K562 (cell line): ENCODE measurements at regions not wholly inside any gene's neighbourhood (a gene's known extent, or its start where the extent isn't known, plus 50 kb on each side); places are given as distances from the start of the nearest gene placed in this dataset.

Source experiments
- ATAC-seq: fragments of 200-7000 bp; cut with Tn5 transposase; 3 replicates; pipeline ENCODE4 v1.9.1; 2020; ENCODE audit warnings: moderate library complexity
- BruUV-seq: library from RNA; stranded (reverse); fragments of 400-500 nt; replicated peaks from 2 replicates; lab custom pipeline; 2021; lab: Mats Ljungman, UMichigan
- CTCF ChIA-PET: fragments of 300-600 bp; formaldehyde crosslinking; extraction: SDS; loops from one replicate; lab custom pipeline; 2021; ENCODE audit warnings: low intra/inter-chr PET ratio; lab: Yijun Ruan, JAX
- POLR2A ChIA-PET: fragments of 300-600, 350-650 bp; sonication (Branson Sonifier 250); formaldehyde crosslinking; extraction: SDS; loops from one replicate; lab custom pipeline; 2021; ENCODE audit warnings: antibody characterized with exemption, inconsistent platforms; lab: Yijun Ruan, JAX
- DNase-seq, 4 experiments: peaks; one replicate each; pipeline versions ENCODE4 v3.0.0 to v3.0.0-alpha.2; 2011 to 2018; ENCODE audit warnings: low spot score in 3 of 4, mixed read lengths in 3 of 4; ENCODE audit errors: extremely low read depth in 1 of 4
- FAIRE-seq: peaks from 2 replicates; lab custom pipeline; 2011; peaks lifted over from hg19 to GRCh38; lab: Jason Lieb, UNC
- H2AFZ ChIP-seq: 2 replicates; pipeline ENCODE4 v1.6.0; 2011; ENCODE audit warnings: low read depth, low read length, control low read depth, inconsistent platforms
- H3K27ac ChIP-seq: fragments of 200-600 bp; 3 replicates; pipeline ENCODE4 v1.8.0; 2011; ENCODE audit warnings: low read depth, mild to moderate bottlenecking, control low read depth, inconsistent platforms, low read length, moderate library complexity, mixed read lengths; ENCODE audit errors: extremely low read depth
- H3K27me3 ChIP-seq, 2 experiments: fragments of 300-600 bp in 1 of 2; 2 replicates in 1 of 2; 3 replicates in 1 of 2; pipeline versions ENCODE4 v1.6.0 to v1.8.0; 2011; ENCODE audit warnings: inconsistent platforms in 2 of 2, low read length in 2 of 2, mild to moderate bottlenecking in 1 of 2, mixed read lengths in 1 of 2, moderate library complexity in 1 of 2; ENCODE audit not compliant: control insufficient read depth in 2 of 2, insufficient read depth in 2 of 2
- H3K36me3 ChIP-seq: fragments of 300-600 bp; 3 replicates; pipeline ENCODE4 v1.8.0; 2011; ENCODE audit warnings: mild to moderate bottlenecking, low read length, inconsistent platforms; ENCODE audit not compliant: control insufficient read depth, insufficient read depth
- H3K4me1 ChIP-seq, 2 experiments: fragments of 200-600 bp in 1 of 2; replicated peaks in 1 of 2; 2 replicates in 1 of 2; 3 replicates in 1 of 2; pipeline versions ENCODE4 v1.5.1 to v1.8.0; 2011; ENCODE audit warnings: inconsistent platforms in 2 of 2, low read length in 2 of 2, mild to moderate bottlenecking in 1 of 2, mixed read lengths in 1 of 2, moderate library complexity in 1 of 2; ENCODE audit not compliant: control insufficient read depth in 2 of 2, insufficient read depth in 2 of 2
- H3K4me2 ChIP-seq: 2 replicates; pipeline ENCODE4 v1.6.1; 2011; ENCODE audit warnings: low read length, control low read depth, inconsistent platforms, mixed read lengths; ENCODE audit not compliant: insufficient read depth
- H3K4me3 ChIP-seq: fragments of 200-600 bp; sonication (generic), shearing (Covaris generic); 2 replicates; pipeline ENCODE4 v1.5.1; 2016; ENCODE audit warnings: control low read depth, inconsistent platforms
- H3K79me2 ChIP-seq: fragments of 200-600 bp; 3 replicates; pipeline ENCODE4 v1.8.0; 2011; ENCODE audit warnings: low read length, inconsistent platforms; ENCODE audit not compliant: control insufficient read depth, insufficient read depth
- H3K9ac ChIP-seq, 2 experiments: 2 replicates each; pipeline versions ENCODE4 v1.6.0 to v1.6.1; 2011; ENCODE audit warnings: low read depth in 2 of 2, low read length in 2 of 2, control low read depth in 1 of 2, inconsistent platforms in 1 of 2, mild to moderate bottlenecking in 1 of 2, mixed read lengths in 1 of 2; ENCODE audit not compliant: insufficient read depth in 1 of 2
- H3K9me1 ChIP-seq: one replicate; pipeline ENCODE4 v1.6.0; 2011; ENCODE audit warnings: inconsistent platforms, mild to moderate bottlenecking, low read length, moderate library complexity; ENCODE audit not compliant: control insufficient read depth, insufficient read depth
- H3K9me3 ChIP-seq: replicated peaks from 2 replicates; pipeline ENCODE4 v1.5.1; 2011; ENCODE audit warnings: low read depth, low read length, inconsistent platforms; ENCODE audit not compliant: control insufficient read depth, insufficient read depth
- H4K20me1 ChIP-seq: replicated peaks from 2 replicates; pipeline ENCODE4 v1.6.1; 2011; ENCODE audit warnings: low read length, inconsistent platforms, mixed read lengths; ENCODE audit not compliant: control insufficient read depth, insufficient read depth
- NFXL1 ChIP-seq: fragments of 450-650 bp; formaldehyde crosslinking; IDR thresholded peaks from 2 replicates; pipeline ENCODE4 v1.4.0; 2021; ENCODE audit warnings: mild to moderate bottlenecking
- PTRF ChIP-seq: fragments of 450-650 bp; IDR thresholded peaks from 2 replicates; pipeline ENCODE4 v1.6.1; 2016; ENCODE audit warnings: mild to moderate bottlenecking, missing genetic modification characterization, missing compliant biosample characterization
- RFX5 ChIP-seq: IDR thresholded peaks from 2 replicates; pipeline ENCODE4 v1.6.1; 2011; ENCODE audit warnings: low read depth, mild to moderate bottlenecking, improper control_type of control experiment, low read length
- TAF7 ChIP-seq: fragments of 450-650 bp; IDR thresholded peaks from 2 replicates; pipeline ENCODE4 v1.6.1; 2016; ENCODE audit warnings: missing genetic modification characterization, missing compliant biosample characterization
- XRCC5 ChIP-seq: fragments of 200-400 bp; formaldehyde crosslinking; IDR thresholded peaks from 2 replicates; pipeline ENCODE4 v1.6.1; 2017; ENCODE audit warnings: low read depth, mild to moderate bottlenecking, low read length
- ZNF639 ChIP-seq, 2 experiments: fragments of 200-800 bp in 1 of 2; sonication (Bioruptor generic) in 1 of 2; sonication (generic) in 1 of 2; formaldehyde crosslinking in 1 of 2; IDR thresholded peaks in 1 of 2; conservative IDR thresholded peaks in 1 of 2; 2 replicates each; pipeline versions ENCODE4 v1.5.0 to v1.6.1; 2016 to 2020; ENCODE audit warnings: missing compliant biosample characterization in 1 of 2, missing genetic modification characterization in 1 of 2, missing genetic modification reagents in 1 of 2
- ZNF655 ChIP-seq: fragments of 250-450 bp; sonication (Bioruptor Pico); IDR thresholded peaks from 2 replicates; pipeline ENCODE4 v1.5.0; 2021
- WGBS: fragments of 100-300 bp; shearing (Covaris generic); methylation state at CpG from one replicate; pipeline ENCODE4 v1.1.6; 2016; ENCODE audit warnings: low coverage, mixed read lengths; ENCODE audit not compliant: insufficient coverage; ENCODE audit errors: missing lambda C conversion rate; 5-methylcytosine and 5-hydroxymethylcytosine counted together
- in situ Hi-C: fragments of 300-500 bp; cut with MboI; formaldehyde crosslinking; loops from 4 replicates; pipeline ENCODE4 v1.15.0; 2018; ENCODE audit warnings: inconsistent platforms, mixed read lengths
- intact Hi-C: fragments of 100-400 bp; cut with micrococcal nuclease; formaldehyde crosslinking; loops from 2 replicates; pipeline ENCODE4 v1.14.2; 2022
- TF ChIP-seq, protein P1 (sequence below): fragments of 450-650 bp; IDR thresholded peaks from 2 replicates; pipeline ENCODE4 v1.6.1; 2016
- TF ChIP-seq, protein P2 (sequence below): sonication (generic); formaldehyde crosslinking; IDR thresholded peaks from 2 replicates; pipeline ENCODE4 v1.8.0; 2022; ENCODE audit warnings: missing genetic modification reagents, mild to moderate bottlenecking, borderline replicate concordance
- TF ChIP-seq, protein P3 (sequence below): sonication (generic); formaldehyde crosslinking; IDR thresholded peaks from 2 replicates; pipeline ENCODE4 v1.8.0; 2022; ENCODE audit warnings: mild to moderate bottlenecking, missing genetic modification reagents

- BruUV-seq: no TSS peak
- Histone ChIP-seq H3K4me3 (no peak overlapping the region), H2AFZ (no peak overlapping the region), H3K4me2 (no peak overlapping the region), H3K4me1 (no peaks in the 10 kb centered on the region), H3K27ac (no peak overlapping the region), H3K27me3 (no peaks in the 10 kb centered on the region), H3K79me2 (no peaks in the 10 kb centered on the region), H3K9ac (no peak overlapping the region), H3K9me1 (no peaks in the 10 kb centered on the region), H3K9me3 (no peaks in the 10 kb centered on the region), H4K20me1 (no peaks in the 10 kb centered on the region), H3K36me3 (no peaks in the 10 kb centered on the region)
- ATAC-seq (no peak), DNase-seq (no peak), FAIRE-seq (no peak)
- intact Hi-C loops: no loop called here
- TF ChIP-seq, protein P1, sequence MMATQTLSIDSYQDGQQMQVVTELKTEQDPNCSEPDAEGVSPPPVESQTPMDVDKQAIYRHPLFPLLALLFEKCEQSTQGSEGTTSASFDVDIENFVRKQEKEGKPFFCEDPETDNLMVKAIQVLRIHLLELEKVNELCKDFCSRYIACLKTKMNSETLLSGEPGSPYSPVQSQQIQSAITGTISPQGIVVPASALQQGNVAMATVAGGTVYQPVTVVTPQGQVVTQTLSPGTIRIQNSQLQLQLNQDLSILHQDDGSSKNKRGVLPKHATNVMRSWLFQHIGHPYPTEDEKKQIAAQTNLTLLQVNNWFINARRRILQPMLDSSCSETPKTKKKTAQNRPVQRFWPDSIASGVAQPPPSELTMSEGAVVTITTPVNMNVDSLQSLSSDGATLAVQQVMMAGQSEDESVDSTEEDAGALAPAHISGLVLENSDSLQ: no peak
- TF ChIP-seq NFXL1 (CRISPR knock-in tag) (no peak), TAF7 (tag) (no peak), RFX5 (no peak), ZNF655 (no peak), XRCC5 (no peak), PTRF (tag) (no peak), ZNF639 (CRISPR knock-in tag; conservative IDR thresholded peaks at IDR 0.05 in 1 of 2, IDR thresholded peaks at IDR 0.05 in 1 of 2) (no peak)
- TF ChIP-seq, protein P2, sequence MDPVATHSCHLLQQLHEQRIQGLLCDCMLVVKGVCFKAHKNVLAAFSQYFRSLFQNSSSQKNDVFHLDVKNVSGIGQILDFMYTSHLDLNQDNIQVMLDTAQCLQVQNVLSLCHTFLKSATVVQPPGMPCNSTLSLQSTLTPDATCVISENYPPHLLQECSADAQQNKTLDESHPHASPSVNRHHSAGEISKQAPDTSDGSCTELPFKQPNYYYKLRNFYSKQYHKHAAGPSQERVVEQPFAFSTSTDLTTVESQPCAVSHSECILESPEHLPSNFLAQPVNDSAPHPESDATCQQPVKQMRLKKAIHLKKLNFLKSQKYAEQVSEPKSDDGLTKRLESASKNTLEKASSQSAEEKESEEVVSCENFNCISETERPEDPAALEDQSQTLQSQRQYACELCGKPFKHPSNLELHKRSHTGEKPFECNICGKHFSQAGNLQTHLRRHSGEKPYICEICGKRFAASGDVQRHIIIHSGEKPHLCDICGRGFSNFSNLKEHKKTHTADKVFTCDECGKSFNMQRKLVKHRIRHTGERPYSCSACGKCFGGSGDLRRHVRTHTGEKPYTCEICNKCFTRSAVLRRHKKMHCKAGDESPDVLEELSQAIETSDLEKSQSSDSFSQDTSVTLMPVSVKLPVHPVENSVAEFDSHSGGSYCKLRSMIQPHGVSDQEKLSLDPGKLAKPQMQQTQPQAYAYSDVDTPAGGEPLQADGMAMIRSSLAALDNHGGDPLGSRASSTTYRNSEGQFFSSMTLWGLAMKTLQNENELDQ: no peak
- TF ChIP-seq, protein P3, sequence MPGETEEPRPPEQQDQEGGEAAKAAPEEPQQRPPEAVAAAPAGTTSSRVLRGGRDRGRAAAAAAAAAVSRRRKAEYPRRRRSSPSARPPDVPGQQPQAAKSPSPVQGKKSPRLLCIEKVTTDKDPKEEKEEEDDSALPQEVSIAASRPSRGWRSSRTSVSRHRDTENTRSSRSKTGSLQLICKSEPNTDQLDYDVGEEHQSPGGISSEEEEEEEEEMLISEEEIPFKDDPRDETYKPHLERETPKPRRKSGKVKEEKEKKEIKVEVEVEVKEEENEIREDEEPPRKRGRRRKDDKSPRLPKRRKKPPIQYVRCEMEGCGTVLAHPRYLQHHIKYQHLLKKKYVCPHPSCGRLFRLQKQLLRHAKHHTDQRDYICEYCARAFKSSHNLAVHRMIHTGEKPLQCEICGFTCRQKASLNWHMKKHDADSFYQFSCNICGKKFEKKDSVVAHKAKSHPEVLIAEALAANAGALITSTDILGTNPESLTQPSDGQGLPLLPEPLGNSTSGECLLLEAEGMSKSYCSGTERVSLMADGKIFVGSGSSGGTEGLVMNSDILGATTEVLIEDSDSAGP: no peak
- POLR2A ChIA-PET: no interaction called here
- CTCF ChIA-PET: no interaction called here
- in situ Hi-C loops: no loop called here
- WGBS: 4% methylated on average over 3 of the region's 3 CpGs
Observed at GRCh38 chr5:57551251-57551650, 68.6 kb upstream of the ACTBL2 start.
